ENCODE measurements at regions not wholly inside any gene's neighbourhood (a gene's known extent, or its start where the extent isn't known, plus 50 kb on each side); places are given as distances from the start of the nearest gene placed in this dataset.
A peak's percentile ranks its signal among the peaks of the same experiment; 100 is the strongest.

DNA sequence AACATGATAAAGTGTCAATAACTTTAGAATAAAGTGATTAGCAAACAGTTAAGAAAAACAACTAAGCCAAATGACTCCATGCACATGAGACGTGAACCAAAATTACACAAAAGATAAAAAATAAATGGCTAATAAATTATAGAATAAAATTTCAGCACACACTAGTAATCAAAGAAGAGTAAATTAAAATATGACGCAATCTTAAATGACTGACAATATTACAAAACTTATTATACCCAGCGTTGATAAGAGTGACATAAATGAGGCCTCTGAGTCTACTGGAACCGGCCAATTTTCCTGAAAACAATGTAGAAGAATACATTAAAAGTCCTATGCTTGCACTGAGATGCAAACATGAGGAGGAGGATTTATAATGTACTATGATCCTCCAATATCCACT lies 187.4 kb downstream of the DHX15 start:
- CTCF ChIA-PET: no interaction called here
- H3K9me3 Mint-ChIP-seq: no peaks in the 10 kb centered on the region
- TF ChIP-seq CREB1 (CRISPR knock-in tag; IDR thresholded peaks at IDR 0.05) (no peak), RELA (CRISPR knock-in tag; IDR thresholded peaks at IDR 0.05; ENCODE audit: borderline replicate concordance) (no peak), ATF1 (CRISPR knock-in tag; IDR thresholded peaks at IDR 0.05) (no peak), GTF2I (CRISPR knock-in tag; conservative IDR thresholded peaks at IDR 0.05) (no peak), EMX1 (CRISPR knock-in tag; IDR thresholded peaks at IDR 0.05) (no peak), MYBL2 (CRISPR knock-in tag; IDR thresholded peaks at IDR 0.05) (no peak)
- TF ChIP-seq, protein P1, sequence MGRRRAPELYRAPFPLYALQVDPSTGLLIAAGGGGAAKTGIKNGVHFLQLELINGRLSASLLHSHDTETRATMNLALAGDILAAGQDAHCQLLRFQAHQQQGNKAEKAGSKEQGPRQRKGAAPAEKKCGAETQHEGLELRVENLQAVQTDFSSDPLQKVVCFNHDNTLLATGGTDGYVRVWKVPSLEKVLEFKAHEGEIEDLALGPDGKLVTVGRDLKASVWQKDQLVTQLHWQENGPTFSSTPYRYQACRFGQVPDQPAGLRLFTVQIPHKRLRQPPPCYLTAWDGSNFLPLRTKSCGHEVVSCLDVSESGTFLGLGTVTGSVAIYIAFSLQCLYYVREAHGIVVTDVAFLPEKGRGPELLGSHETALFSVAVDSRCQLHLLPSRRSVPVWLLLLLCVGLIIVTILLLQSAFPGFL (CRISPR knock-in tag; IDR thresholded peaks at IDR 0.05; ENCODE audit: borderline replicate concordance): no peak
- TF ChIP-seq, protein P2, sequence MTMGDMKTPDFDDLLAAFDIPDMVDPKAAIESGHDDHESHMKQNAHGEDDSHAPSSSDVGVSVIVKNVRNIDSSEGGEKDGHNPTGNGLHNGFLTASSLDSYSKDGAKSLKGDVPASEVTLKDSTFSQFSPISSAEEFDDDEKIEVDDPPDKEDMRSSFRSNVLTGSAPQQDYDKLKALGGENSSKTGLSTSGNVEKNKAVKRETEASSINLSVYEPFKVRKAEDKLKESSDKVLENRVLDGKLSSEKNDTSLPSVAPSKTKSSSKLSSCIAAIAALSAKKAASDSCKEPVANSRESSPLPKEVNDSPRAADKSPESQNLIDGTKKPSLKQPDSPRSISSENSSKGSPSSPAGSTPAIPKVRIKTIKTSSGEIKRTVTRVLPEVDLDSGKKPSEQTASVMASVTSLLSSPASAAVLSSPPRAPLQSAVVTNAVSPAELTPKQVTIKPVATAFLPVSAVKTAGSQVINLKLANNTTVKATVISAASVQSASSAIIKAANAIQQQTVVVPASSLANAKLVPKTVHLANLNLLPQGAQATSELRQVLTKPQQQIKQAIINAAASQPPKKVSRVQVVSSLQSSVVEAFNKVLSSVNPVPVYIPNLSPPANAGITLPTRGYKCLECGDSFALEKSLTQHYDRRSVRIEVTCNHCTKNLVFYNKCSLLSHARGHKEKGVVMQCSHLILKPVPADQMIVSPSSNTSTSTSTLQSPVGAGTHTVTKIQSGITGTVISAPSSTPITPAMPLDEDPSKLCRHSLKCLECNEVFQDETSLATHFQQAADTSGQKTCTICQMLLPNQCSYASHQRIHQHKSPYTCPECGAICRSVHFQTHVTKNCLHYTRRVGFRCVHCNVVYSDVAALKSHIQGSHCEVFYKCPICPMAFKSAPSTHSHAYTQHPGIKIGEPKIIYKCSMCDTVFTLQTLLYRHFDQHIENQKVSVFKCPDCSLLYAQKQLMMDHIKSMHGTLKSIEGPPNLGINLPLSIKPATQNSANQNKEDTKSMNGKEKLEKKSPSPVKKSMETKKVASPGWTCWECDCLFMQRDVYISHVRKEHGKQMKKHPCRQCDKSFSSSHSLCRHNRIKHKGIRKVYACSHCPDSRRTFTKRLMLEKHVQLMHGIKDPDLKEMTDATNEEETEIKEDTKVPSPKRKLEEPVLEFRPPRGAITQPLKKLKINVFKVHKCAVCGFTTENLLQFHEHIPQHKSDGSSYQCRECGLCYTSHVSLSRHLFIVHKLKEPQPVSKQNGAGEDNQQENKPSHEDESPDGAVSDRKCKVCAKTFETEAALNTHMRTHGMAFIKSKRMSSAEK (CRISPR knock-in tag; IDR thresholded peaks at IDR 0.05; ENCODE audit: borderline replicate concordance): no peak
- TF ChIP-seq, protein P3, sequence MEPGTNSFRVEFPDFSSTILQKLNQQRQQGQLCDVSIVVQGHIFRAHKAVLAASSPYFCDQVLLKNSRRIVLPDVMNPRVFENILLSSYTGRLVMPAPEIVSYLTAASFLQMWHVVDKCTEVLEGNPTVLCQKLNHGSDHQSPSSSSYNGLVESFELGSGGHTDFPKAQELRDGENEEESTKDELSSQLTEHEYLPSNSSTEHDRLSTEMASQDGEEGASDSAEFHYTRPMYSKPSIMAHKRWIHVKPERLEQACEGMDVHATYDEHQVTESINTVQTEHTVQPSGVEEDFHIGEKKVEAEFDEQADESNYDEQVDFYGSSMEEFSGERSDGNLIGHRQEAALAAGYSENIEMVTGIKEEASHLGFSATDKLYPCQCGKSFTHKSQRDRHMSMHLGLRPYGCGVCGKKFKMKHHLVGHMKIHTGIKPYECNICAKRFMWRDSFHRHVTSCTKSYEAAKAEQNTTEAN (CRISPR knock-in tag; IDR thresholded peaks at IDR 0.05): no peak
- TF ChIP-seq, protein P4, sequence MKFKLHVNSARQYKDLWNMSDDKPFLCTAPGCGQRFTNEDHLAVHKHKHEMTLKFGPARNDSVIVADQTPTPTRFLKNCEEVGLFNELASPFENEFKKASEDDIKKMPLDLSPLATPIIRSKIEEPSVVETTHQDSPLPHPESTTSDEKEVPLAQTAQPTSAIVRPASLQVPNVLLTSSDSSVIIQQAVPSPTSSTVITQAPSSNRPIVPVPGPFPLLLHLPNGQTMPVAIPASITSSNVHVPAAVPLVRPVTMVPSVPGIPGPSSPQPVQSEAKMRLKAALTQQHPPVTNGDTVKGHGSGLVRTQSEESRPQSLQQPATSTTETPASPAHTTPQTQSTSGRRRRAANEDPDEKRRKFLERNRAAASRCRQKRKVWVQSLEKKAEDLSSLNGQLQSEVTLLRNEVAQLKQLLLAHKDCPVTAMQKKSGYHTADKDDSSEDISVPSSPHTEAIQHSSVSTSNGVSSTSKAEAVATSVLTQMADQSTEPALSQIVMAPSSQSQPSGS (CRISPR knock-in tag; IDR thresholded peaks at IDR 0.05; ENCODE audit: borderline replicate concordance, low read depth): no peak

DNA sequence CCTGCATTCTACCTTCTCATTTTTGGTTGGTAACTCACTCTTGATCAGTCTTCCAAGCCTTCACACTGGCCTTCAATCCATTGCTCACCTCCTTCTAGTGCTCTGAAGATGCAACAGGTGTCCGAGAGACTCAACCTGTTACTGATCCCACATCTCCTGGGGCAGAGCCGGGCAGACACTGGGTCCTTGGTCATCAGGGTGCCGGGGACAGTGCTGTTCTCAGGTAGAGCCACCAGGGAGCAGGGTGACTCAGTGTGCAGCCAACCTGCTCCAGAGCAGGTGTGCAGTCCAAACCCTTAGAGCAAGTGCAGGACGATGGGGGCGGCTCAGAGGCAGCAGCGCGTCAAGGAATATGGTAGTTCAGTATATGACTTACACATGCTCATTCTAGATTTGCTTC lies 188.4 kb downstream of the DHX15 start:
- Mint-ChIP-seq H3K4me3 (no peak overlapping the region), H3K27ac (no peak overlapping the region), H3K4me1 (peaks cover 4% of the 10 kb centered on the region; the same call in 1 of the 2 replicates), H3K9me3 (no peaks in the 10 kb centered on the region), H3K36me3 (no peaks in the 10 kb centered on the region), H3K27me3 (ENCODE audit: low read depth) (peaks cover 52% of the 10 kb centered on the region)
- ChIA-PET CTCF (interaction anchor here (1.1 kb wide), 1 partner anchor 17 kb away, joined by 3 read pairs; no protein-coding TSS in a partner anchor), POLR2A (no interaction called here)
- ATAC-seq (peak; percentile 93), DNase-seq (ENCODE audit: low spot score) (peak; percentile 36)
- no peak for TF ChIP-seq JUN (CRISPR knock-in tag; IDR thresholded peaks at IDR 0.05)
- TF ChIP-seq JAZF1 (CRISPR knock-in tag; IDR thresholded peaks at IDR 0.05): no peak
- TF ChIP-seq, protein P5, sequence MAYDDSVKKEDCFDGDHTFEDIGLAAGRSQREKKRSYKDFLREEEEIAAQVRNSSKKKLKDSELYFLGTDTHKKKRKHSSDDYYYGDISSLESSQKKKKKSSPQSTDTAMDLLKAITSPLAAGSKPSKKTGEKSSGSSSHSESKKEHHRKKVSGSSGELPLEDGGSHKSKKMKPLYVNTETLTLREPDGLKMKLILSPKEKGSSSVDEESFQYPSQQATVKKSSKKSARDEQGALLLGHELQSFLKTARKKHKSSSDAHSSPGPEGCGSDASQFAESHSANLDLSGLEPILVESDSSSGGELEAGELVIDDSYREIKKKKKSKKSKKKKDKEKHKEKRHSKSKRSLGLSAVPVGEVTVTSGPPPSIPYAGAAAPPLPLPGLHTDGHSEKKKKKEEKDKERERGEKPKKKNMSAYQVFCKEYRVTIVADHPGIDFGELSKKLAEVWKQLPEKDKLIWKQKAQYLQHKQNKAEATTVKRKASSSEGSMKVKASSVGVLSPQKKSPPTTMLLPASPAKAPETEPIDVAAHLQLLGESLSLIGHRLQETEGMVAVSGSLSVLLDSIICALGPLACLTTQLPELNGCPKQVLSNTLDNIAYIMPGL (CRISPR knock-in tag; IDR thresholded peaks at IDR 0.05): no peak
- TF ChIP-seq TEAD4 (CRISPR knock-in tag; IDR thresholded peaks at IDR 0.05): no peak
- TF ChIP-seq TP53 (CRISPR knock-in tag; IDR thresholded peaks at IDR 0.05): no peak
- TF ChIP-seq, protein P6, sequence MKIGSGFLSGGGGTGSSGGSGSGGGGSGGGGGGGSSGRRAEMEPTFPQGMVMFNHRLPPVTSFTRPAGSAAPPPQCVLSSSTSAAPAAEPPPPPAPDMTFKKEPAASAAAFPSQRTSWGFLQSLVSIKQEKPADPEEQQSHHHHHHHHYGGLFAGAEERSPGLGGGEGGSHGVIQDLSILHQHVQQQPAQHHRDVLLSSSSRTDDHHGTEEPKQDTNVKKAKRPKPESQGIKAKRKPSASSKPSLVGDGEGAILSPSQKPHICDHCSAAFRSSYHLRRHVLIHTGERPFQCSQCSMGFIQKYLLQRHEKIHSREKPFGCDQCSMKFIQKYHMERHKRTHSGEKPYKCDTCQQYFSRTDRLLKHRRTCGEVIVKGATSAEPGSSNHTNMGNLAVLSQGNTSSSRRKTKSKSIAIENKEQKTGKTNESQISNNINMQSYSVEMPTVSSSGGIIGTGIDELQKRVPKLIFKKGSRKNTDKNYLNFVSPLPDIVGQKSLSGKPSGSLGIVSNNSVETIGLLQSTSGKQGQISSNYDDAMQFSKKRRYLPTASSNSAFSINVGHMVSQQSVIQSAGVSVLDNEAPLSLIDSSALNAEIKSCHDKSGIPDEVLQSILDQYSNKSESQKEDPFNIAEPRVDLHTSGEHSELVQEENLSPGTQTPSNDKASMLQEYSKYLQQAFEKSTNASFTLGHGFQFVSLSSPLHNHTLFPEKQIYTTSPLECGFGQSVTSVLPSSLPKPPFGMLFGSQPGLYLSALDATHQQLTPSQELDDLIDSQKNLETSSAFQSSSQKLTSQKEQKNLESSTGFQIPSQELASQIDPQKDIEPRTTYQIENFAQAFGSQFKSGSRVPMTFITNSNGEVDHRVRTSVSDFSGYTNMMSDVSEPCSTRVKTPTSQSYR (CRISPR knock-in tag; IDR thresholded peaks at IDR 0.05): no peak
- TF ChIP-seq, protein P2 (CRISPR knock-in tag; IDR thresholded peaks at IDR 0.05; ENCODE audit: borderline replicate concordance): no peak
- TF ChIP-seq ZNF219 (CRISPR knock-in tag; IDR thresholded peaks at IDR 0.05; ENCODE audit: borderline replicate concordance): no peak

More for the DNA sequence above, 187.4 kb downstream of the DHX15 start:
- H3K4me3 Mint-ChIP-seq: no peak overlapping the region
- peaks cover 4% of the 10 kb centered on the region; the same call in 1 of the 2 replicates for H3K4me1 Mint-ChIP-seq
- DNase-seq (ENCODE audit: low spot score) (no peak), ATAC-seq (no peak)
- POLR2A ChIA-PET: no interaction called here
- H3K27me3 Mint-ChIP-seq (ENCODE audit: low read depth): peaks cover 51% of the 10 kb centered on the region
- H3K36me3 Mint-ChIP-seq: no peaks in the 10 kb centered on the region
- no peak overlapping the region for H3K27ac Mint-ChIP-seq
